Cardiac fibroblast (primary cell): ENCODE measurements at regions not wholly inside any gene's neighbourhood (a gene's known extent, or its start where the extent isn't known, plus 50 kb on each side); places are given as distances from the start of the nearest gene placed in this dataset.

Source experiments
- DNase-seq, 2 donors: peaks; one replicate each; pipeline versions ENCODE4 v3.0.0 to v3.0.0-alpha.2; 2010; ENCODE audit warnings: low read depth in 2 of 2
- H3K4me3 ChIP-seq, 2 donors: replicated peaks in 1 of 2; 1 replicate in 1 of 2; 2 replicates in 1 of 2; pipeline ENCODE4 v1.5.1; 2011; ENCODE audit warnings: low read depth in 2 of 2, low read length in 2 of 2, mild to moderate bottlenecking in 2 of 2, moderate library complexity in 1 of 2
- TF ChIP-seq, protein P1 (sequence below): IDR thresholded peaks from one replicate; pipeline ENCODE4 v1.5.1; 2011; ENCODE audit warnings: low read depth, mild to moderate bottlenecking, low read length, inconsistent platforms

DNA sequence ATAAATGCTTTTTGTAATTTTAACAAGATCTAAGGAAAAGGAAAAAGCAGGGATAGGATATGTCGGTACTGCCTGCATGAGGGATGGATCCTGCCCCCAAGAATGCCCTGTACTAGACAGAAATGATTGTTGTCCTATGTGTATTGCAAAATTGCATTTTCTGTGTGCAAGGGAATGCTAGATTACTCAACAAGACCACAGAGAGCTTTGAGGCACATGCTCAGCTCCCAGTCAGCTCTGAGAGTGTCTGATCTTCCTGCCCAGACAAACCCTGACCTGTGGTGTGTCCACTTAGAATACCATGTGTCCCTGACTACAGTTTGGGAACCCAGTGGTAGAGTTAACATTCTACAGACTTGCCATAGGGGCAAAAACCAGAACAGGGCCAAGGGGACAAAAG lies 129.2 kb upstream of the PAK3 start:
- TF ChIP-seq, protein P1, sequence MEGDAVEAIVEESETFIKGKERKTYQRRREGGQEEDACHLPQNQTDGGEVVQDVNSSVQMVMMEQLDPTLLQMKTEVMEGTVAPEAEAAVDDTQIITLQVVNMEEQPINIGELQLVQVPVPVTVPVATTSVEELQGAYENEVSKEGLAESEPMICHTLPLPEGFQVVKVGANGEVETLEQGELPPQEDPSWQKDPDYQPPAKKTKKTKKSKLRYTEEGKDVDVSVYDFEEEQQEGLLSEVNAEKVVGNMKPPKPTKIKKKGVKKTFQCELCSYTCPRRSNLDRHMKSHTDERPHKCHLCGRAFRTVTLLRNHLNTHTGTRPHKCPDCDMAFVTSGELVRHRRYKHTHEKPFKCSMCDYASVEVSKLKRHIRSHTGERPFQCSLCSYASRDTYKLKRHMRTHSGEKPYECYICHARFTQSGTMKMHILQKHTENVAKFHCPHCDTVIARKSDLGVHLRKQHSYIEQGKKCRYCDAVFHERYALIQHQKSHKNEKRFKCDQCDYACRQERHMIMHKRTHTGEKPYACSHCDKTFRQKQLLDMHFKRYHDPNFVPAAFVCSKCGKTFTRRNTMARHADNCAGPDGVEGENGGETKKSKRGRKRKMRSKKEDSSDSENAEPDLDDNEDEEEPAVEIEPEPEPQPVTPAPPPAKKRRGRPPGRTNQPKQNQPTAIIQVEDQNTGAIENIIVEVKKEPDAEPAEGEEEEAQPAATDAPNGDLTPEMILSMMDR, result no peak
- H3K4me3 ChIP-seq, result no peak overlapping the region
- peak; percentile 2 to 5 for DNase-seq

DNA sequence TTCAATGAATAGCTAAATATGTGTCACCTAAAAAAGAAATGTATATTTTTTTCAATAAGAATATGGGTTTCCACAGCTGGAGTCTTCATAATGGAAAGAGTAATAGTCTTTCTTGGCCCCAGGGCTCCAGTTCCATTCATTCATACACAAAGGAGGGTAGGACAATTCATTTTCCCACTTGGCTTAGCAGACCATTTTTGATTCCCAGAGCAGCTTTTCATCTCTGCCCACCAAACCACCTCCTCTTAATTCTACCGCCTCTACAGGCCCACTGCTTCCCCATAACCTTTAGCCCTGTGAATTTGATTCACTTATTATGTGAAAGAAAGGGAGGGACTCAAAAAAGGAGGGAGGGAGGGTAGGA lies 129.9 kb upstream of the PAK3 start:
- DNase-seq, result no peak
- H3K4me3 ChIP-seq, result no peak overlapping the region
- TF ChIP-seq, protein P1, result no peak

DNA sequence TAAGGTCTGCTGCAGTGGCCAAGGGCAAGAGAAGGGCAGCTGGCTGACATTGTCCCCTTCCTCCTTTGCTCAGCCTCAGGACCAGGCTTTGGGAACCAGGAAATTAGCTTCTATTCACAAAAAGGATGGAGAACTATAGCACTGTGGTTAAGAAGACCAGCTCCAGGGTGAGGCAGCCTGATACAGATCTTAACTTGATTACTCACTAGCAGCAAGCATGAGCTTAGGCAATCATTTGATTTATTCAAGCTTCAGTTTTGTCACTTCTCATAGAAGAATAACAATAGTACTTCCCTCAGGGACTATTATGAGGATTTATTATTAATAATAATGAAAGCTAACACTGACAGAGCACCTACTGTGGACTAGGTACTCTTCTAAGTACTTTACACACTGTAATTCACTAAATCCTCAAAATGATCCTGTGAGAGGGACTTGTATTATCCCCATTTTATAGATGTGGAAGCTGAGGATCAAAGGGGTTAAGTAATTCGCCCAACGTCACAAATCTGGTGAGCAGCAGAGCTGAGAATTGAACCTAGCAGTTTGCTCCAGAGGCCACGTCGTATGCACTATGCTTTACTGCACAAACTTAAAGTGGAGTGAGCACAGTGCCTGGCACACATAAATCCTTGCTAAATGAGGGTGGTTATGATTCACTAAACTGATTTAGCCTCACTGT lies 130.4 kb upstream of the PAK3 start:
- TF ChIP-seq, protein P1, result no peak
- DNase-seq, result no peak
- H3K4me3 ChIP-seq, result no peak overlapping the region

DNA sequence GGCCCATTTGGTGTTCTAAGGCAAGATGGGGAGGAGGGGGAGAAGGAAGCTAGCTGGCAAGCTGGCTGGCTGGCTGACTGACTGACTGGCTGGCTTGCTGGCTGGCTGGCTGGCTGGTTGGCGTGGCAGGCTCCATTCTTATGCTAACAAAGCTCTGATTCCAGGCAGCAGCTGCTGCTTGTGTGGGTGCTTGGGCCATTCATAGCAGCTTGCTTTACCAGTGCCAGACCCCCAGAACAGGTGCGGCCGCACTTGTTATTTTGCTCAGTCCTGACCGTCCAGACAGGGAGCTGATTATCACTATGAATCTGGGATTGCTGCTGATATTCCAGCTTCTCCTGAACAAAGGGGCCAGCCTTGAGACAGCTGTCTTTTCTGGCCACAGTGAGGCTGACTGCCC lies 131.2 kb upstream of the PAK3 start:
- no peak for DNase-seq
- TF ChIP-seq, protein P1, result no peak

DNA sequence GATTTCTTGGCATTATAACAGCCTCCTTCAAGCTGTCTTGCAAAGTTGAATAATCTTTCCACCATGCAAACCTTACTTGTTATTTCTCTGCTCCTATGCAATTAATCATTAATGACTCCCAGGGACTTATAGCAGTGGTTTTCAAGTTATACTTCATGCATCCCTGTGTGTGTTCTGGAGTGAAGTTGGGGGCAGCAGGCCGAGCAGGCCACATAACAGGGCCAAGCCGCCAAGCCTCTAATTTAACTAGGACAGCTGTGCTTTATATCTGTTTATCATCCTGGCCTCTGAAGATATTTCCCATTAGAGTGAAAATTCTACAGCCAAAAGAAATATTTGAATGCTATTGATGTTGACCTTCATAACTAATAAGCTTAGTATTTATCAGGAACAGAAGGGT lies 133.5 kb upstream of the PAK3 start:
- H3K4me3 ChIP-seq, result no peak overlapping the region
- DNase-seq, result no peak
- TF ChIP-seq, protein P1, result no peak

More for the DNA sequence above, 131.2 kb upstream of the PAK3 start:
- H3K4me3 ChIP-seq, result no peak overlapping the region

DNA sequence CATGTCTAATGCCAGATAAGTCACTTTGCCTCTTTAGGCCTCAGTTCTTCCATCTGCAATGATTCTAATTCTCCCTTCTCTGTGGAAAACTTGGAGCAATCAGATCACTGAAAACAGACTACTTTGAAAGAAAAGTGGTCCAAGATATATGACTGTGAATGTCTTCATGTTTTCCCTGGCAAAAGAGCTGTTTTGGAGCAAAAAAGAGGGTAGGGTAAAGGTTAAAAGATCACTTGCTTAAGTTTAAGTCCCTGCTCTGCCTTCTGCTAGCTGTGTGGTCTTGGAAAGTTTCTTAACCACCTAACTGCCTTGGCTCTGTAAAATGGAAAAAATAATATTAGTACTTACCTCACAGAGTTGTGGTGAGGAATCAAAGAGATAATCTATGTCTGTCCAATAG lies 140.3 kb upstream of the PAK3 start:
- no peak for DNase-seq
- TF ChIP-seq, protein P1, result no peak
- H3K4me3 ChIP-seq, result no peak overlapping the region

DNA sequence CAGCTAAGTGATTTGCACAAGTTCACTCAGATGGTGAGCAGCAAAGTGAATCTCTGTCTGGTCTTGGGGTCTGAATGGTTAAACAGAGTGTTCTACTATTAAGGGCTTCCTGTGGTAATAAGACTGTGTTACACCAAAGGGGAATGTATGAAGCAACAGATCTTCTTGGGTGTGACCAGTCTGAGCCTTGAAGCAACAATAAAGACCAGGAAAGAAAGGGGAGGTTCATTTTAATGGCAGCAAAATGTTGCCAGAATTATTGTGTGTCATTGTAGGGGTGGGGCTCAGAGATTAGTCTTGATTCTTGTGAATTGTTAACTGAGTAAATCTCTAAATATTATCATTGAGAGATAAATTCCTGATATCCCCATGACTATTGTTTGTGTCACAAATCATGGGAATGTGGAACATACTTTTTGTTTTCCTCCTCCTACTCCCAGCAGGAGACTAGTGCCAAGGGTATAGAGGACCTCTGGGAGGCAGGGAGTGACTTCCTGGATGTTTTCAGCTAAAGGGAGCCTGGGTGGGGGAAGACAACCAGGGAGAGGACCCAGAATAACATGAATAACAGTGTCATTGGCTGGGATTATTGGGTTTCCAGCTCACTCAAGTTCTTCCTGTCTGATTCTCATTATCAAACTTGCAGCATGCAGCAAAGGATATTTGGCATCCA lies 141.4 kb upstream of the PAK3 start:
- H3K4me3 ChIP-seq, result no peak overlapping the region
- DNase-seq, result no peak
- TF ChIP-seq, protein P1, result no peak
